GM18951 (cell line): ENCODE measurements at regions not wholly inside any gene's neighbourhood (a gene's known extent, or its start where the extent isn't known, plus 50 kb on each side); places are given as distances from the start of the nearest gene placed in this dataset.

ENCODE experiments used
- POLR2A ChIP-seq: IDR thresholded peaks from 4 replicates; pipeline ENCODE4 v1.6.1; 2011; ENCODE audit warnings: mild to moderate bottlenecking; ENCODE audit not compliant: insufficient read length, insufficient read depth; ENCODE audit errors: extremely low read depth
- in situ Hi-C: fragments of 300-500 bp; cut with MboI; formaldehyde crosslinking; loops from one replicate; pipeline ENCODE4 v1.12.0; 2022; ENCODE audit warnings: low sequenced_read_pairs, mixed read lengths, inconsistent platforms; ENCODE audit not compliant: unreplicated experiment

DNA sequence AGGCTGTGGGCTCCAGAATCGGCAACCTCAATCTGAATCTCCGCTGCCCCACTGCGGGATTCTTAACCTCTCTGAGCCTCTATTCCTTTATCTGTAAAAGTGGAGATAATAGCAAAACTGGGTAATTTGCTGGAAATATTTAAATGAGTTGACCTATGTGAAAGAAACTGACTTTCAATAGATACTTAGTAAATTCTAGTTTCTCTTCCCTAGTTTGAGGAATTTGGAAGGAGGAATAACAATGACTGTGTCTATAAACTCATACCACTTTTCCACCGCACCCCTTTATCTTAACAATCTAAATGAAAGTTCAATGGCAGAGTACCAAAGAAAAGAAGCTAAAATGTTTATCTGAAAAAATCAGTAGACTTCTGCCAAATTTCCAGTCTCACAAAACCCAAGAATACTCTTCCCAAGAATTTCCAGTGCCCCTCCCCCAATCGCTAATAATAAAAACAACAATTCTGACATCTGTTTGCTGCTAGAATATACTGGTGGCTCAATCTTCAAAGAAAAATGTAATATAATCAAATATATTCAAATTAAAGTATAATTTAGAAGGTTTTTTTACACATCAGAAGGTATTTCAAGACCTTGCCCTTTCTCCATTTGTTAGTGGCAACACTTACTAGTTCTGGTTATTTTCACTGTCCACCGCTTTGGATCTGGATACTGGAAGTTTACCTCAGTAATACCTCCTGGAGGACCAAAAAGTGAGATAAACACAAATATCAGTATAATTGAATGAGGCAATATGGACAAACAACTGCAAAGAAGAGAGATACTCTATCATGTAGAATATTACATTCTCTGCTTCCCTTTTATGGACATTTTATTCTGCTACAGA lies 171.2 kb downstream of the LTN1 start:
- no peak for TF ChIP-seq POLR2A

DNA sequence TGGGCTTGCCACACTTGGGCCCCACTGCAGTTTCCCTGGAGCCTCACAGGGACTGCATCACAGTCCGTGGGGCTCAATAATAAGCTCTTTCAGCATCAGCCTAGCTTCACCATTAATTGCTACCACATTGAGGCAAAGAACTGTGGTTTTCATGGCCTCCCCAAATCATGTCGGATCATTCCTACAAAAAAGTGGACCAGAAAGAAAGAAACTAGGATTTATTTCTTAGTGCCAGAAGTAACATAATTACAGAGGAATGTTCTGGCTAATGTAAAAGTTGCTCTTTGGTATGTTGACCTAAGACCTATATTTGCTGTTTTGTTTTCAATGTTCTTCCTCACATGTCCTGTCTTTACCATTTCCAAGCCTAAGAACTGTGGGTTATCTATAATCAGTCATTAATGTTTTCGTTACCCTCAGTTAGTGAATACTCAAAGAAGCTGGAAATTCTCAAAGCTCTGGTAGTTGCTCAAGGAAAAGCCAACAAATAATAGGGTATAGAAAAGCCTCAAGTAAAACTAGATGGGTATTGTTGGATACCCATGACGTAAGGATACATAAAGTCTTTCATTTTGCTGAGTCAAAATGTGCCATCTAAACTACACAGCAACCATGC lies 173.9 kb downstream of the LTN1 start:
- in situ Hi-C loops, result no loop called here

More for the DNA sequence above, 171.2 kb downstream of the LTN1 start:
- in situ Hi-C loops, result no loop called here

DNA sequence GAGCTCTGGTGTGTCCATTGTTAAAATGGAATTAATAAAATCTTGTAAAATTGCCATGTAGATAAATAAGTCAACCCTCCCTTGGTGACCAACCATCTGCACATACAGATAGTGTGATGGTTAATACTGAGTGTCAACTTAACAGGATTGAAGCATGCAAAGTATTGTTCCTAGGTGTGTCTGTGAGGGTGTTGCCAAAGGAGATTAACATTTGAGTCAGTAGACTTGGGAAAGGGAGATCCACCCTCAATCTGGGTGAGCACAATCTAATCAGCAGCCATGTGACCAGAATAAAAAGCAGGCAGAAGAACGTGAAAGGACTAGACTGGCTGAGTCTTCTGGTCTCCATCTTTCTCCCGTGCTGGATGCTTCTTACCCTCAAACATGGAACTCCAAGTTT lies 174.8 kb downstream of the LTN1 start:
- in situ Hi-C loops, result no loop called here

More for the DNA sequence above, 173.9 kb downstream of the LTN1 start:
- no peak for TF ChIP-seq POLR2A

DNA sequence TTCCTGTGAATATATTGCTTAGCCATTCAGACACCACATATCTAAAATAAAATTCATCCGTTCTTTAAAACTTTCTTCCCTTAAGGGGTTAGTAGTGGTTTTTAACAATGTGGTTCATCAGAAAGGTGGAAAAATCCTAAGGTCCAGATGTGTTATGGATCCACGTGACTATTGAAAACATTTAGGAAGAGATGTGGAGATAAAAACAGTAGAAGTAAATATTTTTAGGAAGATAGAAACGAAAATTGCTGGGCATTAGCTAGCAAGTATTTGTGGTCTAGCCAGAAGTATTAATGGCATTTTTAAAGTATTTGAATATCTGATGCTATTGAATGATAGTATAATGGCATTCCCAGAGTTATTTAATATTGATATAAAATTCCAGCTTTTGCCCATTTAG lies 180.8 kb downstream of the LTN1 start:
- in situ Hi-C loops, result no loop called here
- TF ChIP-seq POLR2A, result no peak

More for the DNA sequence above, 174.8 kb downstream of the LTN1 start:
- TF ChIP-seq POLR2A, result no peak

DNA sequence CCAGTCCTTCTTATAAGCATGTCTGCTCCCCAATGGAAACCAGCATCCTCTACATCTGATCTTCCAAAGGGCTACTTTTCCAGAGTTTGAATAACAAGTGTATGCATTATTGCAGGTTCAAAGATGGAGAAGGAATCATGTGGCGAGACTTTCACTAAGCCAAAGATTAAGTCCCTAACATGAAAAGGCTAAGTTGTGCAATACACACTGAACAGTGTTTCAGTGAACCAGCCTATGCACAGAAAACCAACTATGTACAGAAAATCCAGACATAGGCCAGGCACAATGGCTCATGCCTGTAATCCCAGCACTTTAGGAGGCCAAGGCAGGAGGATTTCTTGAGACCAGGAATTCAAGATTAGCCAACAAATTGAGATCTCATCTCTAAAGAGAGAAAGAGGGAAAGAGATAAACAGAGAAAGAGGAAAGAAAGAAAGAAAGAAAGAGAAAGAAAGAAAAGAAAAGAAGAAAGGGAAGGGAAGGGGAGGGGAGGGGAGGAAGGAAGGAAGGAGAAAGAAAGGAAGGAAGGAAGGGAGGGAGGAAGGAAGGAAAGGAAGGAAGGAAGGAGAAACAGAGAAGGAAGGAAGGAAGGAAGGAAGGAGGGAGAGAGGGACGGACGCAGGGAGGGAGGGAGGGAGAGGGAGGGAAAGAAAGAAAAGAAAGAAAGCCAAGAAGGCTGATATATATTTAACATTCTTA lies 181.7 kb downstream of the LTN1 start:
- TF ChIP-seq POLR2A, result no peak
- in situ Hi-C loops, result no loop called here

DNA sequence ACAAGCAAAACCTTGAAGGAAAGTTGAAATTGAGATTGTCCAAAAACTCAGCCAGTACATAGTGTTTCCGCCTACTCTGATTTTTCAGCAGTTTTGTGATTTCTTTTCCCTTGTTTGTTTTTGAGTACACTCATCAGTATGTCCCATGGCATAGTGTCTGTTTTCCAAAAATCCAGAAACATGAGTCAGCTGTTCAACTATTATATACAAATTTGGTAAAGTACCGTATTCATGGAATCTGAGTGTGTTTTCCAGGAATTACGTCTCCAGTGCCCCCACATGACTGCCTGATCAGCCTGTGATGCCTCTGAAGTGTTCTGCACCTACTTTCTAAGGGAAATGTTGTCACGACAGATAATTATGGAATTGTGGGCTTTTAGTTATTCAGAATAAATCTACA lies 186.8 kb downstream of the LTN1 start:
- in situ Hi-C loops, result no loop called here

DNA sequence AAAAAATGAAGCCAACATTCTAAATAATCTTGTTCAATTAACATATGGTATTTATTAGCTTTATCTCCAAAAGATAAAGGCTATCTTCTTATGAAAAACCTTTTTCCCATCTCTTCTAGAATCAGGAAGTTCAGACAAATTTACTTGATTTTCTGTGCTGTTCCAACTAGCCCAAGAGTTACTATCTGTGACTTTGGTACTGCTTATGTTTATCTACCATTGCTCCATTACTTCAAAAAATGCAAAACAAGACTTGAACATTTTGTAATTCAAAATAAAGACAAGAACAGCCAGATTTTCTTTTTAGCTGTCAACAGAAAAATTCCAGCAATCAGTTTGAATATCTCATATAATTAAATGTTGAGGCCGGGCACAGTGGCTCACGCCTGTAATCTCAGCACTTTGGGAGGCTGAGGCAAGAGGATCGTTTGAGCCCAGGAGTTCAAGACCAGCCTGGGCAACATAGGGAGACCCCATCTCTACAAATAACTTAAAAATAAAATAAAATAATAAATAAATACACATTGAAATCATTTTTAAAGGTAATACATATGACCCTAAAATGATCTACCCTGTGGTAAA lies 188.5 kb downstream of the LTN1 start:
- in situ Hi-C loops, result no loop called here
- no peak for TF ChIP-seq POLR2A

More for the DNA sequence above, 186.8 kb downstream of the LTN1 start:
- no peak for TF ChIP-seq POLR2A

DNA sequence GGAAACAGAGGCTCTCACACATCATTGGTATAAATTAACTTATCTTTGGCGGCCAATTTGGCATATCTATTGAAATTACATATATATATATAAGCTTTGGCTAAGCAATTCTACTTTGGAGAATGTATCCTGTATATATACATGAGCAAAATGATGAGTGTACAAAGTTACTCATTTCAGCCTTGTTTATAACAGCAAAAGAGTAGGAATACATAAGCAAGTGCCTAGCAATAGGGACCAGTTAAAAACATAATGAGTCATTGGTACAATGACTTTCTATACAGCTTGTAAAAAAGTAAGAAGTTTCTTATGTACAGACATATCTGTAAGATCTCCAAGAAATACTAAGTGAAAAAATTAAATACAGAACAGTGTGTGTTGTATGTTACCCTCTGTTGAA lies 190.8 kb downstream of the LTN1 start:
- in situ Hi-C loops, result no loop called here
- TF ChIP-seq POLR2A, result no peak

DNA sequence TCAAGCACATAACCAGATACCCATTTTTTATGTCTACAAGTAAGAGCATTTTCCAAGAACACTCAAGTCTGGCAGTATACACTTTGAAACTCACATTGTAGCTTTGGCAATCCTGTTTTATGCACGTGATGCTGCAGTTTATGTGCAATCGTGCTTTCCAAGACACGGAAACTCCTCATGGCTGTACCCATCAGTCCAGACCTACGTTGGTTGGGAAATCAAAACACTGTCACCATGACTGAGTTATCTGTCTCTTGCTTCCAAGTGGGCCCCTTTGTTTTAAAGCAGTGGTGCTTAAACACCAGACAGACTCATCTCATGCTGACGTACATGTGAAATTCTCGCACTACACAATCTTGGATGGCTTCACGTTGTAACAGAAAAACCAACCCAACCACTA lies 192.8 kb downstream of the LTN1 start:
- in situ Hi-C loops, result no loop called here
- no peak for TF ChIP-seq POLR2A

DNA sequence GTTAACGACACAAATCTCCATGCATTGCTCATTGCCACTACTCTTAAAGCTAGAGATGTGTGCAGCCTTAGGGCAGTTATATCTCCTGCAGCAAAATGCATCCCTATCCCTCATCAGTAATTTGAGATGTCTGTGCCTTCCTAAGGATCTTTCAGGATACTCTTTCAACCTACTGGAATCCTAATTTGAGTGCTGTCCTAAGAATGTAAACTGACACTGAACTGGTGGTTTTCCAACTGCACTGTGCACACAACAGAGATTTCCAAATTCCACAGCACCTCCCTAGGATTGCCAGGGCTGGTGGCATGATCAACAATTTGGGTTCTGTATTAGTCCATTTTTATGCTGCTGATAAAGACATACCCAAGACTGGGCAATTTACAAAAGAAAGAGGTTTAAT lies 193.9 kb downstream of the LTN1 start:
- no peak for TF ChIP-seq POLR2A
- in situ Hi-C loops, result no loop called here

DNA sequence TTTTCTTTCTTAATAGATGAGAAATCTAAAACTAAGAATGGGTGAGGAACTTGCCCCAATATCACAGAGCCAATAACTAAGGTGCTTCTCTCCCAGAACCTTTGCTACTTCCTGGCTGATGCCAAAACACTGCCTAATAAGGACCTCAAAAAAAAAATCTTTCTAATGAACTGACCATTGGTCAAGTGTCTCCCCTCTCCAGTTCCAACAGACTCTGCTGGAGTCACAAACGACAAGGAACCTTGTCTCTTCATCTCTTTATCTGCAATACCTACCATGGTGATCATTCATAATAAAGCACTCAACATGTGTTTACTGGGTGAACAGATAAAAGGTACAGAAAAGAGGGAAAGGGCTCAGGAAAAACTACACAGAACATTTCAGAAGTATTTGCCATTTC lies 197.4 kb downstream of the LTN1 start:
- no peak for TF ChIP-seq POLR2A
- in situ Hi-C loops, result no loop called here

DNA sequence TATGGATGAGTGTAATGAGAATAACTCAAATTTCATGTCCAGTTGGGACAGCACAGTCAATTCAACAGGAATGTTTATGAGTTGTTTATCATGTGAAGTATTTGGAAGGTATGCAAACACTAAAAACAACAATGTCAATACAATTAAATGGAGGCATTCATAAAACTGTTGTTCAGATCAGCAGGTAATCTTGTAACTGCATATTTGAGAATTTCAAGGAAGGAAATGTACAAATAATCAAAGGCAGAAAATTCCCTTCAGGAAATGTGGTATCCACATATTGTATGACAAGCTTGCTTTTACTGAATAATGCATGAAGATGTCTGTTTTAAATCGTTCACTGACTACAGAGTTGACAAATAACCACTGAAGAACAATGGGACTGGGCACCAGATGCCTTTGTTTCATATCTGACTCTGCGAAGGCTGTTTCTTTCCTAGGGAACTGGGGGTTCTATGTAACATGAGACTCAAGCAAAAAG lies 198.3 kb downstream of the LTN1 start:
- TF ChIP-seq POLR2A, result no peak
- in situ Hi-C loops, result no loop called here

DNA sequence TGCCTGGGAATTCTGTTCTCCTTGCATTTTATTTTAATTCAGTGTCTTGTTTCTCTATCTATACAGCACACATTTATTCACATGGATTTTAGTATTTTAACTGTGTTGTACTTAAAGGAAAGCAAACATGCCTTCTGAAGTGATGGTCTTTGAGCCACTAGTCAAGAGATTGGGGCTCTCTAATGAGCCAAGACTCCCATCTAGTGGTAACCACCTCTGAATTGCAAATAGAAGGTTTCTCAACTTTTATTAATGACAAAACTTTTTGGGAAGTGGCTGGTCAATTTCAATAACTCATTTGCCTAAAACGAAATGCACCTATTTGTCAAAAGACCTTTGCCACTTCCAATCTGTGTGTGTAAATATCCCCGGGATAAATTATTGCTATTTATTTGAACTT lies 199.6 kb downstream of the LTN1 start:
- no peak for TF ChIP-seq POLR2A
- in situ Hi-C loops, result no loop called here

DNA sequence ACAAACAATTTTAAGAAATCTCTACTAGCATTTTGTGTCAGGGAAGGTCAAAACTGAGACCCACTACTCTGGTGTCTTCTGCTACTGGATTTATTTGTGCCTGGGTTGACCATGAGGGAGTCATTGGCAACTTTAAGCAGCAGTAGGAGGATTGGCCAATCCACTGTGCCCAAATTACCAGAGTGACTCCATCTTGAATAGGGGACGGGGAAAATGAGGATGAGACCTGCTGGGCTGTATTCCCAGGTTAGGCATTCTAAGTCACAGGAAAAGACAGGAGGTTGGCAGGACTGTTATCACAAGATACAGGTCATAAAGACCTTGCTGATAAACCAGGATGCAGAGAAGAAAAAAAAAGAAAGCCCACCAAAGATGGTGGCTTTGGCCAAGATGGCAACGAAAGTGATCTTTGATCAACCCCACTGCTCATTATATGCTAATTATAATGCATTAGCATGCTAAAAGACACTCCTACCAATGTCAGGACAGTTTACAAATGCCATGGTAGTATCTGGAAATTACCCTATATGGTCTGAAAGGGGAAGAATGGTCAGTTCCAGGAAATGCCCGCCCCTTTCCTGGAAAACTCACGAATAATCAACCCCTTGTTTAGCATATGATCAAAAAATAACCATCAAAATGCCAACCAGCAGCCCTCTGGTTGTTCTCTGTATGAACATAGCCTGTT lies 200.9 kb downstream of the LTN1 start:
- TF ChIP-seq POLR2A, result no peak
- in situ Hi-C loops, result no loop called here
